GM18870 (cell line): ENCODE measurements at regions not wholly inside any gene's neighbourhood (a gene's known extent, or its start where the extent isn't known, plus 50 kb on each side); places are given as distances from the start of the nearest gene placed in this dataset.

ENCODE experiments used
- ATAC-seq: cut with Tn5 transposase; IDR thresholded peaks from one replicate; pipeline ENCODE4 v1.9.1; 2021; ENCODE audit warnings: moderate library complexity; ENCODE audit not compliant: unreplicated experiment

GRCh38 chr12:3972576-3972975, 99.4 kb upstream of the PARP11 start:
- no peak for ATAC-seq

- no peak for ATAC-seq
These were observed 95.3 kb upstream of the PARP11 start for GRCh38 chr12:3968523-3968922.

DNA sequence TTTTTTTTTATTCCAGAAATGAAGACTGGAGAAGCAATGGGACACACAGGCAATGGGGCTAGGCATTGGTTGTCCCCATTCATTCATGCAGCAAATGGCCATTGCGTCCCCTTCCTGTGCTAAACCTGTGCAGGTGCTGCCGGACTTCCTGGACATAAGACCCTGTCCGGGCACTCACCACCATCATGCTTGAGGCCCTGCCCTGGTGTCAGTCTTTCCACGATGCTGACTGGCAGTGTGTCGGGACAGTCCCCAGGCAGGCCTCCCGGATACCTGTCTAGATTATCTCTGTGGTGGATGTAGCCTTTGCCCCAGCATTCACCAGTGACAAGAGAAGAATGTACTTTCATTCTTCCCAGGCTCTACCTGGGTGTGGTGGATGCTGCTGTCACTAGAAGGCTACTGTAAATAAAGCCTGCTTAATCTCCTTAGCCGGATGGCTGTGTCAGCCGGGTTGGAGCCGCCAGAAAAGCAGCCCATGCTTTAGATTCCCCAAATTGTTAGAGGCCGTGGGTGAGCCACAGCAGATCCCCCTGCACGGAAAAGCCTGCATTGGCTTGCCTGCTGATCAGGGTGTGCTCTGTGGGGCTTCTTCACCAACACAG, 94.5 kb upstream of the PARP11 start:
- ATAC-seq, result no peak

GRCh38 chr12:3966376-3966775, 93.2 kb upstream of the PARP11 start:
- ATAC-seq, result no peak

- ATAC-seq, result no peak
These were observed 91.8 kb upstream of the PARP11 start for GRCh38 chr12:3965046-3965445.

DNA sequence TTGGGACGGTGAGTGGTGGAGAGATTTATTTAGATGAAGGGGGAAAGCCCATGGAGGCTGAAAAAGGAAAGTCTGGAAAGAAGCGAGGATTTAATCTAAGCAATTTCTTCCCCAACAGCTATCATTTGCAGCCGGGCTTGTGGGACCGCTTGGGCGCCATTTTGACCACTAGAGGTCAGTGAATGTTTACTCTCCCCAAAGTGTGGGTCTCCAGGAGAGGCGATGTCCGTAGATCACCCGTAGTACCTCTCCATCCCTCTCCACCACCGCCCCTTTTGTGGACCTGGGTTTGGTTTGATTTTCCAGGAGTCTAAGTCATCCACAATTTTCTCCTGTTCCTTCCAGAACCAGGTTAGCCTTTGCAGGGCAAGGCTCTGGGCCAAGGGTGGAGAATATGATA, 91.2 kb upstream of the PARP11 start:
- no peak for ATAC-seq

DNA sequence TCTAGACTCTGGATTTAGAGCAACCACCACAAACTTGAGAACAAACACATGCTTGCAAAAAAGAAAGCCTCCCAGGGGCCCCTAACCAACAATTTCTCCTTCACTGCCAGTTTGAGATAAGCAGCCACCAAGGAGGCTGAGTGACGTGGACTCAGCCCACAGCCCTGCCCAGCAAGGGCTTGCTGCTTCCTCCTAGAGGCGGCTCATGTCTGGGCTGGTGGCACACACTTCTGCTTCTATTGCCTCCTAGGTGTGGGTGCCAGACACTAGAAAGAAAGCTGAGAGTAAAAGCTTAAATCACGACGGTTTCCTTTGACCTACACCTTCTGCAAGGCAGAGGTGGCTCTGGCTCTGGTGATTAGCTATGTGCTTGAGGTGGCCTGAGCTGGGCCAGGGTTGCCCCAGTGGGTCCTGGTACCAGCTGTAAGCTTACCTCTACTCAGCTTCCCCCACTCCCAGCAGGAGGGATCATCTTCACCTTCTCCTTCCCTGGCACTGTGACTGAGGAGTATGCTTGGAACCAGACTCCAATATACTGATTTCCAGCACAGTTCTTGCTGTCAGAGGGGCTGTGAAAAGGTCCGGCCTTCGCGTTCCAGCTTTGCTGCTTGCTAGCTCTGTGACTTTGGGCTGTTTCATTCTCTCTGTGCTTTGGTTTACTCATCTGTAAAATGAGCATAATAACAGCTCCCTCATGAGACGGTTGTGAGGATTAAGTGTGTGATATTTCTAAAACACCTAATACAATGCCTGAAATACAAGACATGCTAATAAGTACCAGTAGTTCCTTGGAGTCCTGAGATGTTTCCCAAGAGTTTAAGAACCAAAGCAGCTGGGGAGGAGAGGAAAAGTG, 89.7 kb upstream of the PARP11 start:
- no peak for ATAC-seq

DNA sequence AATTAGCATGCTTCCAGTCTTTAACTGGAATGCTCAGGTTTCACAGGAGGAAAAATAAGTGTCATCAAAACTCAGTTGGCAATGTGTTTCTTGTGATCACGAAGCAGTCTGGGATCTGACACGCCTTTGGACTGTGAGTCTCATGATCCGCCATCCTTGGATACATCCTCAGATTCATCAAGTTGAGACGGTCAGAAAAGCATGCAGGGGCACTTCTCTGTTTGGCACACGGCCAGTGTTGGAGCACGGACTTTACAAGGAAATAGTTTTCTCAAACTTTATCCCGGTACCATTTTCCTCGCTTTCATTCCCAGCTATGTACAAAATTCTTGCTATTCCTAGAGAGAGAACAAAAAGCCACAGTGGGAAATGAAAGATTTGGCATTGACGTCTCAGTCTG, 88.4 kb upstream of the PARP11 start:
- ATAC-seq, result no peak

DNA sequence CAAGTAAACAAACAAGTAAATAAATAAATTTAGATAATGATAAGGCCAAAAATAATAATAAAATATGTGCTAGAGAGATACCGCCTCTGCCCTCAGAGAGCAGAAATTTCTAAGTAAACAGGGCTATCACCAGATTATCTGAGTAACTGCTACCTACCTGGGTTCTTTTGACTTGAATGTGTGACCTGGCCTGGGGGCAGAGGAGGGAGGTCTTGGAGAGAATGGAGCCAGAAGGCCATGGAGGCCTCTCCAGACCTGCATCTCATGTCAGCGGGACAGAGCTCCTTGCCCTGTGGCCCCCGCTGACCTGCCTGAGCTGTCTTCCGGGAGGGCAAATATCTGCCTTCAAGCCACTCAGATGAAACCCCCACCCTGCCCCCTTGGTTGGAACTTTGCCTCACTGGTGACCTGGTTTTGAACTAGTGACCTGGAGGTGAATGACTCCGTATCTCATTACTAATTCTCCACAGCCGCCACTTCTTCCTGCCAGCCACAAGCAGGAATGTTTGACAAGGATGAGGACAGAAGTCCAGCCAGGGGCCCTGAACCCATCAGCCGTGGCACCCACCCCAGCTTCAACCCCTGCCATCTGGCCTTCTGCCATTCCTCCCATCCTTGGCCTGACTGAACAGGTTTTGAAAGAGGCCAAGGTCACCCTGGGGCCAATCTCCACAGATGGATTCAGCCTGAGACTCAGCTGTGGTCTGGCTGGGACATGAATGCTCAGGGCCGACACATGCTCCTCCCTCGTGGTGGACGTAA, 86.8 kb upstream of the PARP11 start:
- no peak for ATAC-seq

- ATAC-seq, result no peak
These were observed 85.3 kb upstream of the PARP11 start for GRCh38 chr12:3958534-3958933.

- ATAC-seq, result no peak
These were observed 78.4 kb upstream of the PARP11 start for GRCh38 chr12:3951380-3952135.

GRCh38 chr12:3950714-3951320, 77.6 kb upstream of the PARP11 start:
- no peak for ATAC-seq

- no peak for ATAC-seq
These were observed 74.6 kb upstream of the PARP11 start for GRCh38 chr12:3947781-3948180.

GRCh38 chr12:3945671-3946070, 72.5 kb upstream of the PARP11 start:
- ATAC-seq, result no peak

- no peak for ATAC-seq
These were observed 71.4 kb upstream of the PARP11 start for GRCh38 chr12:3944620-3945019.

GRCh38 chr12:3938042-3938544, 64.9 kb upstream of the PARP11 start:
- ATAC-seq, result no peak

DNA sequence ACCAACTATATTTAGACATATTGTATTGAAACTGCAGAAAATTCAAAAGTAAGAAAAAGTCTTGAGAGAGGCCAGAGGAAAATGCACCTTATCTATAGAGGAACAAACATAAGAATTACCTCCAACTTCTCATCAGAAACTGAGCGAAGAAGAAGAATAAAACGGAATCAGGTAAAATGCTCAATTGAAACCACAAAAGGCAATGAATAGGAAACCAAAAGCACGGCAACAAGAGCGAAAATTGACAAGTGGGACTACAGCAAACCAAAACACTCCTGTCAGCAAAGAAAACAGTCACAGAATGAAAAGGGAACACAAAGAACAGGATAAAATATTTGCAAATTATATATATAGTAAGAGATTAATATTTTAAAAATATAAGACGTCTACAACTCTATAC, 61.9 kb upstream of the PARP11 start:
- ATAC-seq, result no peak

DNA sequence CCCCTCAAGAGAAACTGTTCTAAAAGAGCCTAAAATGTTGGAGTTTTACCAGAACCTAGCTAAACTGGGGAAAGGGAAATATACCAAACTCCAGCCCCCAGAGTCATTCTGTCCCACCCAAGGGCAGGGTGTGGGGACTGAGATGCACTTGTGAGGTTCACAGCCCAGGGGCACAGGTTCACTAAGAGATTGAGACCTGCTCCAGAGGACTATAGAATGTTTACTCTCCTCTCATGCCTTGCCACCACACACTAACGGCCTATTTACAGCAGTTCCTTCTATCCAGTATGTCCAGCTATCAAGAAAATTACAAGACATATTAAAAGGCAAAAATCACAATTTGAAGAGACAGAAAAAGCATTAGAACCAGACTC, 60.6 kb upstream of the PARP11 start:
- no peak for ATAC-seq

- ATAC-seq, result no peak
These were observed 60.0 kb upstream of the PARP11 start for GRCh38 chr12:3933074-3933818.

DNA sequence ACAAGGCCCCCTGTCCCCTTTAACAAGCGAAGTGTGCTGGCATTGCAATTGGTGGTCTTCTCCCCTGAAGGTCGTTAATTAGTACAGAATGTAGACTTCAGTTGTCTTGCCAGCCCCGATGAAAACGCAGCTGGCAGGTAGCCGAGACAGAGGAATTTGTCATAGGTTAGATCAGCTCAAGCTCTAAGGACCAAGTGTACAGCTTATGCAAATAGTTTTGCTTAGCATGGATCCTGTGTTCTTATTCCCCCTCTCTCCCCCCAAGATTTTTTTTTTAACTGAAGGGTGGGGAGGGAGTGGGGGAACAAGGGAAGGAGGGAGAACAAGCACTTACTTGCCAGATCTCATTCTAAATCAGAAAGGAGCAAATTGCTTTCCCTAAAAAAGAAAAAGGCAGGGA, 58.6 kb upstream of the PARP11 start:
- no peak for ATAC-seq
